Duodenal mucosa (tissue), 2 donors: ENCODE measurements at regions not wholly inside any gene's neighbourhood (a gene's known extent, or its start where the extent isn't known, plus 50 kb on each side); places are given as distances from the start of the nearest gene placed in this dataset.

Source experiments
- H3K27ac ChIP-seq: one replicate; pipeline ENCODE4 v1.7.0; 2013; ENCODE audit warnings: low read depth, low read length
- H3K27me3 ChIP-seq, 2 donors: one replicate each; pipeline ENCODE4 v1.7.0; 2013; ENCODE audit warnings: low read length in 2 of 2, control low read depth in 1 of 2; ENCODE audit not compliant: insufficient read depth in 2 of 2, control insufficient read depth in 1 of 2
- H3K36me3 ChIP-seq, 2 donors: one replicate each; pipeline ENCODE4 v1.7.0; 2013; ENCODE audit warnings: low read length in 2 of 2, control low read depth in 1 of 2; ENCODE audit not compliant: insufficient read depth in 2 of 2, control insufficient read depth in 1 of 2
- H3K4me1 ChIP-seq, 2 donors: one replicate each; pipeline ENCODE4 v1.7.0; 2013; ENCODE audit warnings: low read length in 2 of 2, control low read depth in 1 of 2; ENCODE audit not compliant: insufficient read depth in 2 of 2, control insufficient read depth in 1 of 2
- H3K4me3 ChIP-seq, 2 donors: one replicate each; pipeline ENCODE4 v1.7.0; 2013; ENCODE audit warnings: low read length in 2 of 2, low read depth in 1 of 2
- H3K9ac ChIP-seq, 2 donors: one replicate each; pipeline ENCODE4 v1.7.0; 2013; ENCODE audit warnings: low read length in 2 of 2, low read depth in 1 of 2
- H3K9me3 ChIP-seq, 2 donors: one replicate each; pipeline ENCODE4 v1.7.0; 2013; ENCODE audit warnings: low read length in 2 of 2, control low read depth in 1 of 2; ENCODE audit not compliant: control insufficient read depth in 1 of 2

- Histone ChIP-seq H3K4me1 (no peaks in the 10 kb centered on the region), H3K27ac (no peak overlapping the region), H3K9me3 (no peaks in the 10 kb centered on the region), H3K36me3 (no peaks in the 10 kb centered on the region), H3K4me3 (no peak overlapping the region), H3K9ac (no peak overlapping the region), H3K27me3 (no peaks in the 10 kb centered on the region)
These were observed 121.7 kb upstream of the NOVA1 start for GRCh38 chr14:26719514-26719913.

GRCh38 chr14:26722258-26722657 is 124.4 kb upstream of the NOVA1 start:
- Histone ChIP-seq H3K27me3 (no peaks in the 10 kb centered on the region), H3K36me3 (no peaks in the 10 kb centered on the region), H3K27ac (no peak overlapping the region), H3K9me3 (no peaks in the 10 kb centered on the region), H3K4me3 (no peak overlapping the region), H3K9ac (no peak overlapping the region), H3K4me1 (no peaks in the 10 kb centered on the region)

GRCh38 chr14:26729851-26730250 is 132.0 kb upstream of the NOVA1 start:
- H3K9me3 ChIP-seq, result no peaks in the 10 kb centered on the region
- no peak overlapping the region for H3K27ac ChIP-seq
- no peaks in the 10 kb centered on the region for H3K4me1 ChIP-seq
- H3K9ac ChIP-seq, result no peak overlapping the region
- no peak overlapping the region for H3K4me3 ChIP-seq
- no peaks in the 10 kb centered on the region for H3K27me3 ChIP-seq
- no peaks in the 10 kb centered on the region for H3K36me3 ChIP-seq

GRCh38 chr14:26730929-26731618 is 133.2 kb upstream of the NOVA1 start:
- Histone ChIP-seq H3K27ac (no peak overlapping the region), H3K4me1 (no peaks in the 10 kb centered on the region), H3K9ac (no peak overlapping the region), H3K9me3 (no peaks in the 10 kb centered on the region), H3K36me3 (no peaks in the 10 kb centered on the region), H3K27me3 (no peaks in the 10 kb centered on the region), H3K4me3 (no peak overlapping the region)

- Histone ChIP-seq H3K36me3 (no peaks in the 10 kb centered on the region), H3K9me3 (no peaks in the 10 kb centered on the region), H3K4me3 (no peak overlapping the region), H3K27me3 (no peaks in the 10 kb centered on the region), H3K27ac (no peak overlapping the region), H3K4me1 (no peaks in the 10 kb centered on the region), H3K9ac (no peak overlapping the region)
These were observed 138.0 kb upstream of the NOVA1 start for GRCh38 chr14:26735811-26736210.

DNA sequence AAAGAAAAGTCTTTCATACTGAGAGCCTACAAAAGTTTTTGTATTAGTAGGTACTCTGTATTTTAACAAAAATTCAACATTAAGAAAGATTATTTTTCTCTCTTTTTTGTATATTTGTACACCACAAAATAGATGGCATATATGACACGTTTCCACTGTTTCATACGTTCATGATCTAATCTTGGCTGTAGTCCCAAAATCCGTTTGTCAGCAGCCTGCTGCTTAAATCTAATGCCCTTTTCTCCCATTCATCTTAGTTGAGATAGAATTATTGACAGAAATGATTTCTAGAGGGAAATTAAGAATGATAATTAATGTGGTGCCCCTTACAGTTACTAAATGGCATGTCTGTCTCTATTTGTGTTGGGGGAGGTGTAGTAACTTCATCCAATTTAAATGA is 140.7 kb upstream of the NOVA1 start:
- Histone ChIP-seq H3K27ac (no peak overlapping the region), H3K4me1 (no peaks in the 10 kb centered on the region), H3K9me3 (no peaks in the 10 kb centered on the region), H3K4me3 (no peak overlapping the region), H3K9ac (no peak overlapping the region), H3K36me3 (no peaks in the 10 kb centered on the region), H3K27me3 (no peaks in the 10 kb centered on the region)

DNA sequence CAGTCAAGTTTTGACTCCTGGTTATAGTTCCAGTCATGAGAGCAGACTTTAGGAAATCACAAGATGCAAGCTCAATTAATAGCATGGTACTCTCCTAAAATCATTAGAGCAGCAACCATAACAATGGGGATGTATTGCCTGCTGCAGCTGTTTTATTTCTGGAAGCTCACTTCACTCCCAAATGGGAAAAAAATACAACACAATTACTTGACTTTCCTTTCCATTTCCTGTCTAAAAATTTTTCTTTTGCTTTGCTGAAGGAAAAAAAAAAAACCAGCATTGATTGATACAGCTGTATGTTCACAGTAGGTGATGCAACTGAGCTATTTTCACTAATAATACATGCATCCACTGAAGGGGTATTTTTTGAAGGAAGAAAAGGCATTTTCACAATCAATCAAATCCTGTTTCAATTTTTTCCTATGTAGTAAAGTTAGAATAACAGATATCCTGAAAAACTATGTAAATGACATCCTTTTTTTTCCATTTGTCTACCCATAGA is 143.9 kb upstream of the NOVA1 start:
- no peaks in the 10 kb centered on the region for H3K4me1 ChIP-seq
- H3K4me3 ChIP-seq, result no peak overlapping the region
- H3K27me3 ChIP-seq, result no peaks in the 10 kb centered on the region
- H3K27ac ChIP-seq, result no peak overlapping the region
- H3K36me3 ChIP-seq, result no peaks in the 10 kb centered on the region
- no peak overlapping the region for H3K9ac ChIP-seq
- no peaks in the 10 kb centered on the region for H3K9me3 ChIP-seq

DNA sequence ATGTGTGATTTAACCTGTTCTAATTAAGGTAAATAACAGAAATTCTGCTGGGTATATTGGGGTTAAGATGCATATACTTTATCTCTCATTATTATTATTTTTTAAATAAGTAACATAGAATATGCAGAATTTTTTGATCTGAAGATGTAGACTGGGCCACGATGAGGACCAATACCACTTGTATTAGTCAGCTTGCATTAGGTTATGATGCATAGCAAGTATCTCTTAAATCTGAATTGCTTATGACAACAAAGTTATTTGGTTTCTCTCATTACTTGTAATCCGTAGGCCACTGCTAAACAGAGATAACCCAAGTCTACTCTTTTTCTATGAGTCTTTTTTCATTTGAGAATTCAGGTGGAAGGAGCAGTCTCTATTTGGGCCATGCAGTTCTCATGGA is 145.5 kb upstream of the NOVA1 start:
- Histone ChIP-seq H3K27ac (no peak overlapping the region), H3K4me1 (no peaks in the 10 kb centered on the region), H3K9ac (no peak overlapping the region), H3K27me3 (no peaks in the 10 kb centered on the region), H3K4me3 (no peak overlapping the region), H3K36me3 (no peaks in the 10 kb centered on the region), H3K9me3 (no peaks in the 10 kb centered on the region)

DNA sequence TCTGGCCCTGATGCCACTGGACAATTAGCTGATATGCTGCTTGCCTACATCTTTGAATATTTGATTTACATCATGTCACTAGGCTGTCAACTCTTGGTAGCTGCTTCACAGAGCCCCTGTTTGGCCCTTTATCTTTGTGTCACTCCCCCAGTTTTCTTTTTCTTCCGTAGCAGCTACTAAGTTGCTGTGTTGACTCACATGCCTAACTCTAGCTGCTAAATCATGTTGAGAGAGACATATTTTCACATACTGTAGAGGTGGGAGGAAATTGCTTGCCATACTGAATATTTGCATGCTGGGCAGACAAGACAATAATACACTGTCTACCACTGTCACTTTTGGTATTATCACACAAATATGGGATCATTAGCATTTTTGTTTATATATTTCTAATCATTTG is 147.1 kb upstream of the NOVA1 start:
- H3K9ac ChIP-seq, result no peak overlapping the region
- H3K4me1 ChIP-seq, result no peaks in the 10 kb centered on the region
- H3K9me3 ChIP-seq, result no peaks in the 10 kb centered on the region
- H3K27ac ChIP-seq, result no peak overlapping the region
- no peaks in the 10 kb centered on the region for H3K36me3 ChIP-seq
- no peak overlapping the region for H3K4me3 ChIP-seq
- no peaks in the 10 kb centered on the region for H3K27me3 ChIP-seq

GRCh38 chr14:26761532-26761931 is 163.7 kb upstream of the NOVA1 start:
- Histone ChIP-seq H3K27ac (no peak overlapping the region), H3K9me3 (peaks cover 0 to 4% of the 10 kb centered on the region in 2 donors), H3K9ac (no peak overlapping the region), H3K36me3 (no peaks in the 10 kb centered on the region), H3K4me1 (no peaks in the 10 kb centered on the region), H3K4me3 (no peak overlapping the region), H3K27me3 (no peaks in the 10 kb centered on the region)
